IMR-90 (cell line): ENCODE measurements at regions not wholly inside any gene's neighbourhood (a gene's known extent, or its start where the extent isn't known, plus 50 kb on each side); places are given as distances from the start of the nearest gene placed in this dataset.

Source experiments
- ATAC-seq: fragments of 200-7000 bp; cut with Tn5 transposase; 2 replicates; pipeline ENCODE4 v1.9.1; 2020; ENCODE audit warnings: low read depth, mild to moderate bottlenecking, moderate library complexity
- BruUV-seq: library from RNA; stranded (reverse); fragments of 400-500 nt; replicated peaks from 2 replicates; lab custom pipeline; 2021; lab: Mats Ljungman, UMichigan
- CTCF ChIA-PET: fragments of 300-600 bp; formaldehyde crosslinking; extraction: SDS; loops from one replicate; lab custom pipeline; 2021; ENCODE audit warnings: antibody characterized with exemption; lab: Yijun Ruan, JAX
- POLR2A ChIA-PET: fragments of 300-600 bp; sonication (Branson Sonifier 250); formaldehyde crosslinking; loops from one replicate; lab custom pipeline; 2022; ENCODE audit warnings: antibody characterized with exemption; ENCODE audit not compliant: unreplicated experiment; lab: Charles Lee
- DNase-seq: peaks from one replicate; pipeline ENCODE4 v3.0.0; 2013
- H2AFZ ChIP-seq: replicated peaks from 2 replicates; pipeline ENCODE3; 2013; ENCODE audit warnings: low read length, mild to moderate bottlenecking; ENCODE audit not compliant: poor library complexity
- H2AK5ac ChIP-seq: 2 replicates; pipeline ENCODE4 v1.6.1; 2013; ENCODE audit warnings: low read depth, low read length, inconsistent platforms
- H2AK9ac ChIP-seq: replicated peaks from 2 replicates; pipeline ENCODE3; 2013; ENCODE audit warnings: mild to moderate bottlenecking, low read depth, low read length, moderate library complexity; ENCODE audit not compliant: poor library complexity
- H2BK120ac ChIP-seq: 2 replicates; pipeline ENCODE4 v1.6.1; 2013; ENCODE audit warnings: low read depth, low read length, inconsistent platforms
- H2BK15ac ChIP-seq: 3 replicates; pipeline ENCODE4 v1.6.1; 2013; ENCODE audit warnings: low read depth, low read length, inconsistent platforms
- H2BK20ac ChIP-seq: 2 replicates; pipeline ENCODE4 v1.6.1; 2013; ENCODE audit warnings: low read depth, mild to moderate bottlenecking, inconsistent platforms, low read length, moderate library complexity
- H2BK5ac ChIP-seq: 2 replicates; pipeline ENCODE4 v1.6.1; 2013; ENCODE audit warnings: mild to moderate bottlenecking, low read depth, low read length, inconsistent platforms; ENCODE audit not compliant: poor library complexity, severe bottlenecking
- H3K14ac ChIP-seq: replicated peaks from 2 replicates; pipeline ENCODE4 v1.6.1; 2013; ENCODE audit warnings: low read depth, low read length, inconsistent platforms
- H3K18ac ChIP-seq: 2 replicates; pipeline ENCODE4 v1.6.1; 2013; ENCODE audit warnings: low read depth, low read length, control low read depth
- H3K23ac ChIP-seq: 2 replicates; pipeline ENCODE4 v1.6.1; 2013; ENCODE audit warnings: low read depth, low read length, inconsistent platforms
- H3K27ac ChIP-seq: 2 replicates; pipeline ENCODE4 v1.5.1; 2013; ENCODE audit warnings: mild to moderate bottlenecking, control low read depth, low read length; ENCODE audit not compliant: insufficient read depth
- H3K27me3 ChIP-seq: 2 replicates; pipeline ENCODE4 v1.6.1; 2013; ENCODE audit warnings: low read length; ENCODE audit not compliant: control insufficient read depth, insufficient read depth
- H3K36me3 ChIP-seq: 2 replicates; pipeline ENCODE4 v1.6.1; 2013; ENCODE audit warnings: low read length, mixed read lengths; ENCODE audit not compliant: control insufficient read depth, insufficient read depth
- H3K4ac ChIP-seq: 2 replicates; pipeline ENCODE4 v1.6.1; 2013; ENCODE audit warnings: low read depth, low read length, inconsistent platforms
- H3K4me1 ChIP-seq: 2 replicates; pipeline ENCODE4 v1.6.1; 2013; ENCODE audit warnings: low read length, mixed read lengths; ENCODE audit not compliant: control insufficient read depth, insufficient read depth
- H3K4me2 ChIP-seq: 2 replicates; pipeline ENCODE4 v1.6.1; 2013; ENCODE audit warnings: low read depth, mild to moderate bottlenecking, control low read depth, low read length, moderate library complexity
- H3K4me3 ChIP-seq: 2 replicates; pipeline ENCODE4 v1.5.1; 2013; ENCODE audit warnings: low read depth, mild to moderate bottlenecking, control low read depth, low read length, moderate library complexity; ENCODE audit not compliant: insufficient read depth
- H3K56ac ChIP-seq: 2 replicates; pipeline ENCODE4 v1.6.1; 2013; ENCODE audit warnings: low read length, inconsistent platforms; ENCODE audit not compliant: insufficient read depth; ENCODE audit errors: extremely low read depth
- H3K79me1 ChIP-seq, 2 experiments: 2 replicates each; pipeline ENCODE4 v1.6.1; 2013; ENCODE audit warnings: low read length in 2 of 2, inconsistent platforms in 1 of 2, low read depth in 1 of 2
- H3K9ac ChIP-seq: 2 replicates; pipeline ENCODE4 v1.6.1; 2013; ENCODE audit warnings: low read depth, low read length, control low read depth
- H3K9me1 ChIP-seq: 2 replicates; pipeline ENCODE4 v1.6.1; 2013; ENCODE audit warnings: low read length, inconsistent platforms; ENCODE audit not compliant: insufficient read depth
- H3K9me3 ChIP-seq: 2 replicates; pipeline ENCODE4 v1.6.1; 2013; ENCODE audit warnings: low read length; ENCODE audit not compliant: control insufficient read depth, insufficient read depth
- H4K20me1 ChIP-seq: 2 replicates; pipeline ENCODE4 v1.6.1; 2013; ENCODE audit warnings: low read length, inconsistent platforms; ENCODE audit not compliant: insufficient read depth
- H4K5ac ChIP-seq: 2 replicates; pipeline ENCODE4 v1.6.1; 2013; ENCODE audit warnings: mild to moderate bottlenecking, low read depth, low read length, control low read depth
- H4K8ac ChIP-seq, 2 experiments: 2 replicates each; pipeline ENCODE4 v1.6.1; 2013; ENCODE audit warnings: low read depth in 2 of 2, low read length in 2 of 2, control low read depth in 1 of 2, inconsistent platforms in 1 of 2
- H4K91ac ChIP-seq: 2 replicates; pipeline ENCODE4 v1.6.1; 2013; ENCODE audit warnings: low read depth, low read length, inconsistent platforms; ENCODE audit not compliant: insufficient read depth
- CEBPB ChIP-seq: IDR thresholded peaks from 2 replicates; pipeline ENCODE4 v1.6.1; 2012; ENCODE audit warnings: low read depth, low read length, improper control_type of control experiment
- CTCF ChIP-seq: conservative IDR thresholded peaks from 2 replicates; pipeline ENCODE4 v1.5.1; 2012; ENCODE audit warnings: mild to moderate bottlenecking, low read depth, low read length, improper control_type of control experiment
- ELK1 ChIP-seq: fragments of 150-350 bp; IDR thresholded peaks from 2 replicates; pipeline ENCODE4 v1.6.1; 2016; ENCODE audit warnings: low read depth, mild to moderate bottlenecking, low read length, moderate library complexity, borderline replicate concordance
- MAFK ChIP-seq: IDR thresholded peaks from 2 replicates; pipeline ENCODE4 v1.6.1; 2012; ENCODE audit warnings: low read depth, low read length, improper control_type of control experiment
- MXI1 ChIP-seq: IDR thresholded peaks from 2 replicates; pipeline ENCODE4 v1.6.1; 2012; ENCODE audit warnings: low read depth, mild to moderate bottlenecking, low read length, moderate library complexity, borderline replicate concordance
- NFE2L2 ChIP-seq: fragments of 150-350 bp; IDR thresholded peaks from 2 replicates; pipeline ENCODE4 v1.6.1; 2016; ENCODE audit warnings: low read depth, mild to moderate bottlenecking, low read length
- POLR2A ChIP-seq: IDR thresholded peaks from 2 replicates; pipeline ENCODE4 v1.6.1; 2012; ENCODE audit warnings: mild to moderate bottlenecking, low read depth, low read length
- RAD21 ChIP-seq: IDR thresholded peaks from 2 replicates; pipeline ENCODE4 v1.6.1; 2012; ENCODE audit warnings: low read length, improper control_type of control experiment
- RFX5 ChIP-seq: IDR thresholded peaks from 2 replicates; pipeline ENCODE4 v1.8.0; 2012; ENCODE audit warnings: low read depth, mild to moderate bottlenecking, low read length, moderate library complexity
- SMC3 ChIP-seq: fragments of 150-350 bp; IDR thresholded peaks from 2 replicates; pipeline ENCODE4 v1.6.1; 2016; ENCODE audit warnings: low read depth, mild to moderate bottlenecking, antibody characterized with exemption, low read length, moderate library complexity
- USF2 ChIP-seq: fragments of 150-350 bp; IDR thresholded peaks from 2 replicates; pipeline ENCODE4 v1.6.1; 2017; ENCODE audit warnings: mild to moderate bottlenecking, antibody characterized with exemption, low read length, low read depth
- WGBS, 2 experiments: methylation state at CpG; one replicate each; pipeline versions ENCODE4 v1.1.5 to v1.1.7; 2013; ENCODE audit warnings: missing lambda C conversion rate in 2 of 2; ENCODE audit not compliant: insufficient read length in 1 of 2; ENCODE audit errors: extremely low coverage in 2 of 2; 5-methylcytosine and 5-hydroxymethylcytosine counted together
- dilution Hi-C: fragments of 300-500 bp; cut with HindIII; formaldehyde crosslinking; loops from one replicate; pipeline ENCODE4 v1.14.3; 2018; ENCODE audit warnings: low sequenced_read_pairs; ENCODE audit not compliant: unreplicated experiment
- in situ Hi-C: fragments of 300-500 bp; cut with MboI; formaldehyde crosslinking; loops from 3 replicates; pipeline ENCODE4 v1.14.3; 2019; ENCODE audit warnings: low sequenced_read_pairs, inconsistent platforms, mixed read lengths
- intact Hi-C: fragments of 100-400 bp; cut with micrococcal nuclease; formaldehyde crosslinking; loops from 2 replicates; pipeline ENCODE4 v1.10.0; 2022

- dilution Hi-C loops (no loop called here), in situ Hi-C loops (no loop called here), intact Hi-C loops (no loop called here)
- no peak overlapping the region for H3K9ac ChIP-seq
- H2BK120ac ChIP-seq, result no peak overlapping the region
- ChIA-PET POLR2A (no interaction called here), CTCF (no interaction called here)
- no peak overlapping the region for H3K27ac ChIP-seq
- no peak overlapping the region for H2BK15ac ChIP-seq
- no peak overlapping the region for H3K23ac ChIP-seq
- no peak overlapping the region for H3K18ac ChIP-seq
- no peak overlapping the region for H4K8ac ChIP-seq
- H3K36me3 ChIP-seq, result no peaks in the 10 kb centered on the region
- H3K56ac ChIP-seq, result no peak overlapping the region
- H3K27me3 ChIP-seq, result no peaks in the 10 kb centered on the region
- no peak overlapping the region for H4K91ac ChIP-seq
- H3K4me3 ChIP-seq, result no peak overlapping the region
- WGBS, 2 experiments, result 20% methylated on average over 1 of the region's 11 CpGs; no CpG with 5 or more reads in 1 of the 2 experiments
- no peak overlapping the region for H2AK9ac ChIP-seq
- no peak overlapping the region for H3K4ac ChIP-seq
- H3K9me3 ChIP-seq, result peaks cover 44% of the 10 kb centered on the region
- H4K20me1 ChIP-seq, result no peaks in the 10 kb centered on the region
- no peak overlapping the region for H4K5ac ChIP-seq
- H3K4me2 ChIP-seq, result no peak overlapping the region
- no peaks in the 10 kb centered on the region for H3K9me1 ChIP-seq
- H2BK5ac ChIP-seq, result no peak overlapping the region
- DNase-seq (no peak), ATAC-seq (no peak)
- no peak overlapping the region for H2BK20ac ChIP-seq
- BruUV-seq, result no TSS peak
- no peak overlapping the region for H2AK5ac ChIP-seq
- no peaks in the 10 kb centered on the region for H3K4me1 ChIP-seq
- TF ChIP-seq CTCF (no peak), CEBPB (no peak), MXI1 (no peak), SMC3 (no peak), ELK1 (no peak), RAD21 (no peak), USF2 (no peak), MAFK (no peak), POLR2A (no peak), NFE2L2 (no peak), RFX5 (no peak)
- H3K79me1 ChIP-seq, result no peaks in the 10 kb centered on the region
- H3K14ac ChIP-seq, result no peak overlapping the region
- no peak overlapping the region for H2AFZ ChIP-seq
These were observed 345.3 kb downstream of the TEX29 start for GRCh38 chr13:111665691-111666095.
